Stimulated activated CD4-positive, alpha-beta T cell treated with anti-CD3 and anti-CD28 coated beads, Interleukin-4, amount 100 ng/mL, for 24 hours (primary cell): ENCODE measurements at regions not wholly inside any gene's neighbourhood (a gene's known extent, or its start where the extent isn't known, plus 50 kb on each side); places are given as distances from the start of the nearest gene placed in this dataset.
"Not testable (repeated sequence)": the region's sequence is repeated elsewhere in the genome, so short reads cannot be mapped to it uniquely, and the experiment has no call there.

Experiments used
- DNase-seq: peaks from one replicate; pipeline ENCODE4 v3.0.0-alpha.2; 2020

GRCh38 chrX:109782994-109783700, 50.1 kb upstream of the ACSL4 start:
- DNase-seq, result peak; percentile 3

- no peak for DNase-seq
Observed at GRCh38 chrX:109783701-109784079, 50.6 kb upstream of the ACSL4 start.

- DNase-seq, result no peak
Observed at GRCh38 chrX:109785053-109785452, 52.0 kb upstream of the ACSL4 start.

GRCh38 chrX:109790511-109790910, 57.5 kb upstream of the ACSL4 start:
- not testable (repeated sequence) for DNase-seq

GRCh38 chrX:109793191-109793590, 60.1 kb upstream of the ACSL4 start:
- DNase-seq, result no peak

- DNase-seq, result no peak
Observed at GRCh38 chrX:109795682-109796081, 62.6 kb upstream of the ACSL4 start.

- no peak for DNase-seq
Observed at GRCh38 chrX:109797311-109797975, 64.4 kb upstream of the ACSL4 start.

- no peak for DNase-seq
Observed at GRCh38 chrX:109812236-109812635, 79.2 kb upstream of the ACSL4 start.

GRCh38 chrX:109813236-109813635, 80.2 kb upstream of the ACSL4 start:
- DNase-seq, result no peak

- DNase-seq, result no peak
Observed at GRCh38 chrX:109818976-109819375, 85.9 kb upstream of the ACSL4 start.

GRCh38 chrX:109822861-109823260, 89.8 kb upstream of the ACSL4 start:
- no peak for DNase-seq

GRCh38 chrX:109826954-109827708, 94.1 kb upstream of the ACSL4 start:
- DNase-seq, result no peak

GRCh38 chrX:109827772-109828171, 94.7 kb upstream of the ACSL4 start:
- DNase-seq, result no peak

GRCh38 chrX:109830157-109830703, 97.2 kb upstream of the ACSL4 start:
- no peak for DNase-seq

GRCh38 chrX:109830704-109831206, 97.7 kb upstream of the ACSL4 start:
- no peak for DNase-seq

GRCh38 chrX:109831326-109831985, 98.4 kb upstream of the ACSL4 start:
- no peak for DNase-seq

GRCh38 chrX:109839694-109840567, 106.9 kb upstream of the ACSL4 start:
- peak; percentile 3 for DNase-seq

- peak; percentile 24 for DNase-seq
Observed at GRCh38 chrX:109840585-109840984, 107.5 kb upstream of the ACSL4 start.

GRCh38 chrX:109841257-109841656, 108.2 kb upstream of the ACSL4 start:
- DNase-seq, result no peak

- no peak for DNase-seq
Observed at GRCh38 chrX:109841869-109842579, 109.0 kb upstream of the ACSL4 start.

- DNase-seq, result no peak
Observed at GRCh38 chrX:109842611-109843010, 109.6 kb upstream of the ACSL4 start.
